Neural progenitor cell (in vitro differentiated cells): ENCODE measurements at regions not wholly inside any gene's neighbourhood (a gene's known extent, or its start where the extent isn't known, plus 50 kb on each side); places are given as distances from the start of the nearest gene placed in this dataset.

Source experiments
- DNase-seq: peaks from one replicate; pipeline ENCODE4 v3.0.0-alpha.2; 2016; ENCODE audit warnings: low spot score
- H2AFZ ChIP-seq: fragments of 200-600 bp; sonication (generic); replicated peaks from 2 replicates; pipeline ENCODE4 v1.6.1; 2016; ENCODE audit warnings: antibody characterized with exemption
- H3F3A ChIP-seq: fragments of 200-600 bp; sonication (generic); 2 replicates; pipeline ENCODE4 v1.6.1; 2016; ENCODE audit warnings: antibody characterized with exemption, low read depth
- H3K27ac ChIP-seq: fragments of 200-600 bp; sonication (generic); 2 replicates; pipeline ENCODE4 v1.5.1; 2016; ENCODE audit warnings: mild to moderate bottlenecking
- H3K27me3 ChIP-seq: fragments of 200-600 bp; sonication (generic); 2 replicates; pipeline ENCODE4 v1.6.1; 2016; ENCODE audit warnings: mild to moderate bottlenecking, moderate library complexity
- H3K36me3 ChIP-seq: fragments of 200-600 bp; sonication (generic); 2 replicates; pipeline ENCODE4 v1.5.1; 2016
- H3K4me1 ChIP-seq: fragments of 200-600 bp; sonication (generic); 2 replicates; pipeline ENCODE4 v1.6.1; 2016; ENCODE audit warnings: mixed run types
- H3K4me2 ChIP-seq: fragments of 200-600 bp; sonication (generic); 2 replicates; pipeline ENCODE4 v1.6.1; 2016
- H3K4me3 ChIP-seq: fragments of 200-600 bp; sonication (generic); 2 replicates; pipeline ENCODE4 v1.5.1; 2016
- H3K79me2 ChIP-seq: fragments of 200-600 bp; sonication (generic); 2 replicates; pipeline ENCODE4 v1.6.1; 2016; ENCODE audit warnings: low read depth
- H3K9ac ChIP-seq: fragments of 200-600 bp; sonication (generic); 2 replicates; pipeline ENCODE4 v1.6.1; 2016
- H3K9me3 ChIP-seq: fragments of 200-600 bp; sonication (generic); 2 replicates; pipeline ENCODE4 v1.5.1; 2016; ENCODE audit warnings: low read depth
- H4K20me1 ChIP-seq: fragments of 200-600 bp; sonication (generic); 2 replicates; pipeline ENCODE4 v1.6.1; 2016; ENCODE audit warnings: low read depth
- H3K27ac Mint-ChIP-seq: 3 replicates; pipeline ENCODE4 v1.8.0; 2021; ENCODE audit warnings: mixed read lengths
- H3K27me3 Mint-ChIP-seq: 2 replicates; pipeline ENCODE4 v1.8.0; 2022; ENCODE audit warnings: low read depth, mild to moderate bottlenecking, inconsistent platforms, moderate library complexity, mixed read lengths; ENCODE audit not compliant: insufficient read depth
- H3K36me3 Mint-ChIP-seq: 3 replicates; pipeline ENCODE4 v1.8.0; 2021; ENCODE audit warnings: mixed read lengths
- H3K4me1 Mint-ChIP-seq: 3 replicates; pipeline ENCODE4 v1.8.0; 2021; ENCODE audit warnings: mixed read lengths
- H3K4me3 Mint-ChIP-seq: 3 replicates; pipeline ENCODE4 v1.8.0; 2021; ENCODE audit warnings: mild to moderate bottlenecking, moderate library complexity, mixed read lengths
- H3K9me3 Mint-ChIP-seq: 3 replicates; pipeline ENCODE4 v1.8.0; 2020; ENCODE audit warnings: mixed read lengths
- CTCF ChIP-seq: fragments of 200-600 bp; sonication (generic); IDR thresholded peaks from 2 replicates; pipeline ENCODE4 v1.5.1; 2017; ENCODE audit warnings: antibody characterized with exemption, mild to moderate bottlenecking
- EZH2 ChIP-seq: fragments of 200-600 bp; sonication (generic); IDR thresholded peaks from 2 replicates; pipeline ENCODE4 v1.6.1; 2017; ENCODE audit warnings: antibody characterized with exemption, mild to moderate bottlenecking, moderate library complexity
- EZH2phosphoT487 ChIP-seq: fragments of 200-600 bp; sonication (generic); IDR thresholded peaks from 2 replicates; pipeline ENCODE4 v1.6.1; 2017; ENCODE audit warnings: antibody characterized with exemption

- Histone ChIP-seq H3K27me3 (no peaks in the 10 kb centered on the region), H3K4me2 (no peak overlapping the region), H3K4me3 (no peak overlapping the region), H3K9me3 (no peaks in the 10 kb centered on the region), H3K4me1 (peaks cover 11% of the 10 kb centered on the region), H3K27ac (no peak overlapping the region), H3F3A (no peaks in the 10 kb centered on the region), H3K79me2 (no peaks in the 10 kb centered on the region), H2AFZ (no peak overlapping the region), H3K36me3 (no peaks in the 10 kb centered on the region), H3K9ac (no peak overlapping the region), H4K20me1 (no peaks in the 10 kb centered on the region)
- Mint-ChIP-seq H3K9me3 (peaks cover 5% of the 10 kb centered on the region), H3K27ac (no peak overlapping the region), H3K4me3 (no peak overlapping the region), H3K4me1 (peaks cover 17% of the 10 kb centered on the region), H3K27me3 (peaks cover 5% of the 10 kb centered on the region), H3K36me3 (no peaks in the 10 kb centered on the region)
- no peak for DNase-seq
- TF ChIP-seq EZH2: no peak
- TF ChIP-seq EZH2phosphoT487: no peak
- TF ChIP-seq CTCF: no peak
Observed at GRCh38 chr2:195590861-195591205, 66.2 kb upstream of the SLC39A10 start.

GRCh38 chr2:195590199-195590860 lies 66.7 kb upstream of the SLC39A10 start:
- no peaks in the 10 kb centered on the region for H3K27me3 ChIP-seq
- no peak overlapping the region for H3K9ac ChIP-seq
- Mint-ChIP-seq H3K27me3 (peaks cover 5% of the 10 kb centered on the region), H3K27ac (no peak overlapping the region), H3K36me3 (no peaks in the 10 kb centered on the region), H3K9me3 (peaks cover 2% of the 10 kb centered on the region), H3K4me1 (peaks cover 17% of the 10 kb centered on the region), H3K4me3 (no peak overlapping the region)
- no peaks in the 10 kb centered on the region for H4K20me1 ChIP-seq
- no peak overlapping the region for H3K4me2 ChIP-seq
- DNase-seq: no peak
- no peak overlapping the region for H3K27ac ChIP-seq
- no peaks in the 10 kb centered on the region for H3K79me2 ChIP-seq
- no peaks in the 10 kb centered on the region for H3K9me3 ChIP-seq
- peaks cover 11% of the 10 kb centered on the region for H3K4me1 ChIP-seq
- H2AFZ ChIP-seq: peak overlapping the region; percentile 34
- no peak overlapping the region for H3K4me3 ChIP-seq
- H3K36me3 ChIP-seq: no peaks in the 10 kb centered on the region
- no peaks in the 10 kb centered on the region for H3F3A ChIP-seq
- TF ChIP-seq EZH2 (no peak), EZH2phosphoT487 (no peak), CTCF (no peak)

- no peak overlapping the region for H2AFZ ChIP-seq
- no peaks in the 10 kb centered on the region for H3F3A ChIP-seq
- H3K79me2 ChIP-seq: no peaks in the 10 kb centered on the region
- peaks cover 15% of the 10 kb centered on the region for H3K4me1 Mint-ChIP-seq
- DNase-seq: no peak
- no peaks in the 10 kb centered on the region for H3K36me3 ChIP-seq
- no peaks in the 10 kb centered on the region for H4K20me1 ChIP-seq
- H3K4me3 Mint-ChIP-seq: no peak overlapping the region
- H3K27me3 Mint-ChIP-seq: peaks cover 5% of the 10 kb centered on the region
- H3K27ac ChIP-seq: no peak overlapping the region
- no peaks in the 10 kb centered on the region for H3K9me3 ChIP-seq
- peaks cover 11% of the 10 kb centered on the region for H3K4me1 ChIP-seq
- no peaks in the 10 kb centered on the region for H3K36me3 Mint-ChIP-seq
- H3K9me3 Mint-ChIP-seq: no peaks in the 10 kb centered on the region
- H3K9ac ChIP-seq: no peak overlapping the region
- no peaks in the 10 kb centered on the region for H3K27me3 ChIP-seq
- no peak overlapping the region for H3K27ac Mint-ChIP-seq
- H3K4me3 ChIP-seq: no peak overlapping the region
- TF ChIP-seq EZH2 (no peak), CTCF (no peak), EZH2phosphoT487 (no peak)
- no peak overlapping the region for H3K4me2 ChIP-seq
Observed at GRCh38 chr2:195587966-195588365, 69.1 kb upstream of the SLC39A10 start.
